ENCODE measurements at regions not wholly inside any gene's neighbourhood (a gene's known extent, or its start where the extent isn't known, plus 50 kb on each side); places are given as distances from the start of the nearest gene placed in this dataset.

GRCh38 chrX:145735036-145735435, 82.6 kb upstream of the SLITRK2 start:
- no peak overlapping the region for H3K27ac ChIP-seq (ENCODE audit: low read depth in 1 of 2, low read length in 2 of 2)
- TF ChIP-seq ZBTB33 (IDR thresholded peaks at IDR 0.05): no peak
- no peak for TF ChIP-seq TAF1 (conservative IDR thresholded peaks at IDR 0.05)
- no peak for TF ChIP-seq RAD21 (IDR thresholded peaks at IDR 0.05)
- TF ChIP-seq FOXA2 (IDR thresholded peaks at IDR 0.05): no peak
- no peak for TF ChIP-seq YY1 (IDR thresholded peaks at IDR 0.05)
- TF ChIP-seq NR2F2 (IDR thresholded peaks at IDR 0.05): no peak
- TF ChIP-seq MAX (IDR thresholded peaks at IDR 0.05): no peak
- H3K4me3 ChIP-seq (ENCODE audit: low read depth in 1 of 3, low read length in 3 of 3): no peak overlapping the region
- no peak overlapping the region for H3K9ac ChIP-seq (ENCODE audit: low read depth in 1 of 2, low read length in 2 of 2)
- DNase-seq (ENCODE audit: low spot score): no peak
- WGBS: 46% methylated on average over 1 of the region's 1 CpG
- peaks cover 0 to 9% (median 2%) of the 10 kb centered on the region in 4 donors for H3K9me3 ChIP-seq (ENCODE audit: control insufficient read depth in 4 of 4, low read length in 3 of 4)
- no peaks in the 10 kb centered on the region for H3K4me1 ChIP-seq (ENCODE audit: control insufficient read depth in 4 of 4, insufficient read depth in 4 of 4, low read length in 3 of 4)
- no peaks in the 10 kb centered on the region for H3K36me3 ChIP-seq (ENCODE audit: control insufficient read depth in 4 of 4, insufficient read depth in 3 of 4, low read depth in 1 of 4, low read length in 3 of 4)
- H3K27me3 ChIP-seq (ENCODE audit: control insufficient read depth in 4 of 4, insufficient read depth in 4 of 4, low read length in 3 of 4): no peaks in the 10 kb centered on the region

- DNase-seq (ENCODE audit: low spot score): no peak
- Histone ChIP-seq H3K9ac (ENCODE audit: low read depth in 1 of 2, low read length in 2 of 2) (no peak overlapping the region), H3K4me3 (ENCODE audit: low read depth in 1 of 3, low read length in 3 of 3) (no peak overlapping the region), H3K36me3 (ENCODE audit: control insufficient read depth in 4 of 4, insufficient read depth in 3 of 4, low read depth in 1 of 4, low read length in 3 of 4) (no peaks in the 10 kb centered on the region), H3K27ac (ENCODE audit: low read depth in 1 of 2, low read length in 2 of 2) (no peak overlapping the region), H3K27me3 (ENCODE audit: control insufficient read depth in 4 of 4, insufficient read depth in 4 of 4, low read length in 3 of 4) (peaks cover 0 to 2% (median 0%) of the 10 kb centered on the region in 4 donors), H3K4me1 (ENCODE audit: control insufficient read depth in 4 of 4, insufficient read depth in 4 of 4, low read length in 3 of 4) (no peaks in the 10 kb centered on the region), H3K9me3 (ENCODE audit: control insufficient read depth in 4 of 4, low read length in 3 of 4) (peaks cover 0 to 5% (median 0%) of the 10 kb centered on the region in 4 donors)
- WGBS: 50% methylated on average over 2 of the region's 2 CpGs
- TF ChIP-seq HNF4A (conservative IDR thresholded peaks at IDR 0.05) (no peak), MAX (IDR thresholded peaks at IDR 0.05) (no peak), NR2F2 (IDR thresholded peaks at IDR 0.05) (no peak), RXRA (IDR thresholded peaks at IDR 0.05) (no peak), TAF1 (conservative IDR thresholded peaks at IDR 0.05) (no peak), FOXA2 (IDR thresholded peaks at IDR 0.05) (no peak), EGR1 (IDR thresholded peaks at IDR 0.05; ENCODE audit: low read depth in 2 of 2) (no peak), FOXA1 (IDR thresholded peaks at IDR 0.05) (no peak)
These were observed 65.7 kb upstream of the SLITRK2 start for GRCh38 chrX:145751943-145752342.
